HG03575 (cell line): ENCODE measurements at regions not wholly inside any gene's neighbourhood (a gene's known extent, or its start where the extent isn't known, plus 50 kb on each side); places are given as distances from the start of the nearest gene placed in this dataset.
"Not testable (repeated sequence)": the region's sequence is repeated elsewhere in the genome, so short reads cannot be mapped to it uniquely, and the experiment has no call there.

ENCODE experiments used
- ATAC-seq: cut with Tn5 transposase; IDR thresholded peaks from one replicate; pipeline ENCODE4 v1.9.1; 2021; ENCODE audit not compliant: unreplicated experiment, insufficient number of reproducible peaks, low FRiP score; ENCODE audit errors: extremely low read depth

- ATAC-seq: no peak
These were observed 114.0 kb downstream of the SLC38A4 start for GRCh38 chr12:46711756-46712155.

- ATAC-seq: no peak
These were observed 115.6 kb downstream of the SLC38A4 start for GRCh38 chr12:46710125-46710743.

- ATAC-seq: no peak
These were observed 123.0 kb downstream of the SLC38A4 start for GRCh38 chr12:46702581-46703344.

- ATAC-seq: no peak
These were observed 124.4 kb downstream of the SLC38A4 start for GRCh38 chr12:46701356-46701755.

- ATAC-seq: no peak
These were observed 125.8 kb downstream of the SLC38A4 start for GRCh38 chr12:46699986-46700385.

- ATAC-seq: no peak
These were observed 127.8 kb downstream of the SLC38A4 start for GRCh38 chr12:46698003-46698402.

GRCh38 chr12:46693518-46693917, 132.3 kb downstream of the SLC38A4 start:
- no peak for ATAC-seq

GRCh38 chr12:46693034-46693433, 132.8 kb downstream of the SLC38A4 start:
- ATAC-seq: no peak

GRCh38 chr12:46692606-46693005, 133.2 kb downstream of the SLC38A4 start:
- ATAC-seq: no peak

GRCh38 chr12:46686267-46686942, 139.4 kb downstream of the SLC38A4 start:
- no peak for ATAC-seq

GRCh38 chr12:46684243-46684642, 141.6 kb downstream of the SLC38A4 start:
- ATAC-seq: not testable (repeated sequence)

- no peak for ATAC-seq
These were observed 143.6 kb downstream of the SLC38A4 start for GRCh38 chr12:46682148-46682547.

- no peak for ATAC-seq
These were observed 145.3 kb downstream of the SLC38A4 start for GRCh38 chr12:46680506-46680905.

GRCh38 chr12:46679754-46680153, 146.0 kb downstream of the SLC38A4 start:
- no peak for ATAC-seq

- no peak for ATAC-seq
These were observed 147.4 kb downstream of the SLC38A4 start for GRCh38 chr12:46678426-46678825.

GRCh38 chr12:46677749-46678148, 148.0 kb downstream of the SLC38A4 start:
- ATAC-seq: no peak

GRCh38 chr12:46676797-46677520, 148.8 kb downstream of the SLC38A4 start:
- no peak for ATAC-seq

- no peak for ATAC-seq
These were observed 149.4 kb downstream of the SLC38A4 start for GRCh38 chr12:46676396-46676795.

GRCh38 chr12:46675736-46676135, 150.1 kb downstream of the SLC38A4 start:
- no peak for ATAC-seq
